GM19035 (cell line): ENCODE measurements at regions not wholly inside any gene's neighbourhood (a gene's known extent, or its start where the extent isn't known, plus 50 kb on each side); places are given as distances from the start of the nearest gene placed in this dataset.

Experiments
- ATAC-seq: cut with Tn5 transposase; IDR thresholded peaks from one replicate; pipeline ENCODE4 v1.9.1; 2021; ENCODE audit not compliant: unreplicated experiment

GRCh38 chr5:34526682-34527305, 129.3 kb upstream of the RAI14 start:
- no peak for ATAC-seq

DNA sequence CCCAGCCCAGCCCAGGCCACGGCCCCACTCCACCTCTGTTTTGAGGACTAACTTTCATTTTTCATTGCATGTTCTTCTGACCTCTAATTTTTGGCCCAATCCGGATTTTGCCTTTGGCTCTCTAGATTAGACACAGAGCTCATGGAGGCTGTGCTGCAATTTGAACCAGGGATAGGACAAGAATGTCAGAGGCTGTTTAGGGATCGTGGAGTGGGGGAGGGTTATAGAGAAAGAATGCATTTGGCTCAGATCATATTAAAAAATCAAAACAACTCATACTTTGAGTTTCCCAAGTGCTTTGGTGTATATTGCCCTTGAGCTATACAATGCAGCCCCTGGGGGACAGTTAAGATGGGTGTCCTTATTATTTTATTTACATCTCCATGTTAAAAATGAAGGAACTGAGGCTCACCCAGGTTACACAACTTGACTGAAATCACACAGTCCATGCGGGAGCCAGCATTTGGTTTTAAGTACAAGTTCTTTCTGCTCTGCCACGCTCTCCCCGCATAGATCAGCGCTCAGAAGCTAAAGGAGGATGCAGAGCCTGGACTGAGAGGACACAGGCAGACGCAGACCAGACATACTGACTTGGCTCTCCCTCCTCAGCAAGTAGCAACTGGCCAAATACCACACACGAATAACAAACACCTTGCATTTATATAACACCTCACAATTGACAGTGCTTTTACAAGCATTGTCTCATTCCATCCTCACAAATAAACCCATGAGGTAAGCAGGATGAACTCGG, 126.4 kb upstream of the RAI14 start:
- no peak for ATAC-seq

GRCh38 chr5:34530637-34531036, 125.5 kb upstream of the RAI14 start:
- ATAC-seq, result no peak

- no peak for ATAC-seq
These were observed 124.3 kb upstream of the RAI14 start for GRCh38 chr5:34531751-34532360.

- peak; percentile 92 for ATAC-seq
These were observed 122.3 kb upstream of the RAI14 start for GRCh38 chr5:34533582-34534522.

DNA sequence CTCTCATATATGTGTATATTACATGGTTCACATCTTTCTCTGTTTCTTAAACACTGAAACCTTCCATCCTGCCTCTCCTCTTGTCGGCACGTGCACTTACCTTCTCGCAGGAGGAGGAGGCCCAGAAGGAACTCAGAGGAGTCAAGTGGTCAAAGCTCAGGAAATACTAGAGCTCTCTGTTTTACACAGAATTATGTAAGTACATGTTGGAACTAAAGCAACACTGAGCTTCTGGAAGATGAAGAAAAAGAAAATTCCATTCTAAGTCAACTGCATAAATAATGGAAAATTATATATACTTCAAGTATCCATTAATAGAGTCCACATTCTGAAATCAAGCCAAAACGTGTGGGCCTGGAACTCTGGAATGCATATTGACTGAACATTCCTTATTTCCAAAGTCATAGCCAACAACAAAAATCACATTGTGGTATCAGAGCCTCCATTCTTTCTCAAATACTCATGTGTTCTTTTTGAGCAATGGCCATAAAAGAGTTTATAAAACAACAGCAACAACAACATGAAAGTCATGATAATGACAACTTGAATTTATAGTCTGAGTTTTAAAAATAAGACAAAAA, 121.5 kb upstream of the RAI14 start:
- ATAC-seq, result no peak

GRCh38 chr5:34535433-34535832, 120.7 kb upstream of the RAI14 start:
- no peak for ATAC-seq

DNA sequence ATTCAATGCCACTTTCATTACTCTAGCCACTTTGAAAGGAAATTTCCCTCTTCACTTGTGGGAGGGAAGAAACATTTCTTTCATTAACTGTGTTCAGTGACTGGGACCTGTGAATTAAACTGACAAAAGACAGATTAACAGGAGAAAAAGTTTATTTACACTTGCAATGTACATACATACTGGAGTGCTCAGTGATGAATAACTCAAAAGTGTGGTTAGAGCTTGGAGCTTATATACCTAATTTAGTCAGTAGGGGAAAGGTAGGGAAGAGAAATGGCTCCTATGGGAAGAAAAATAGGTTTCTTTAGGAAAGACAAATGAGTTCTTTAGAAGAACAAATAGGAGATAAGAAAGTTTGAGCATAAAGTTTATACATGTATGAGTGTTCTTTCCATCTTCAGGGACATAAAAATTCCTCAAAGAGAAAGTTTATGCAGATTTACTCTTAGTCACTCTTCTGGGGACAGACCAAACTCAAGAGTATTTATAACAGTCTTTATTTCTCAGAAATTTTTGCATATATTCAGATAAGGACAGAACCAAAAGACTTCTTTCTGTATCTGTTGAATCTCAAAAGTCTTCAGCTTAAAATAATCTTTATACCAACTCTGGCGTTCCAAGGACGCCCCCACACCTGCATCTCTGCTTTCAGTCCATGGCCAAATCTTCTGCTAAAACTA, 120.0 kb upstream of the RAI14 start:
- ATAC-seq, result no peak

GRCh38 chr5:34536699-34537098, 119.4 kb upstream of the RAI14 start:
- no peak for ATAC-seq

DNA sequence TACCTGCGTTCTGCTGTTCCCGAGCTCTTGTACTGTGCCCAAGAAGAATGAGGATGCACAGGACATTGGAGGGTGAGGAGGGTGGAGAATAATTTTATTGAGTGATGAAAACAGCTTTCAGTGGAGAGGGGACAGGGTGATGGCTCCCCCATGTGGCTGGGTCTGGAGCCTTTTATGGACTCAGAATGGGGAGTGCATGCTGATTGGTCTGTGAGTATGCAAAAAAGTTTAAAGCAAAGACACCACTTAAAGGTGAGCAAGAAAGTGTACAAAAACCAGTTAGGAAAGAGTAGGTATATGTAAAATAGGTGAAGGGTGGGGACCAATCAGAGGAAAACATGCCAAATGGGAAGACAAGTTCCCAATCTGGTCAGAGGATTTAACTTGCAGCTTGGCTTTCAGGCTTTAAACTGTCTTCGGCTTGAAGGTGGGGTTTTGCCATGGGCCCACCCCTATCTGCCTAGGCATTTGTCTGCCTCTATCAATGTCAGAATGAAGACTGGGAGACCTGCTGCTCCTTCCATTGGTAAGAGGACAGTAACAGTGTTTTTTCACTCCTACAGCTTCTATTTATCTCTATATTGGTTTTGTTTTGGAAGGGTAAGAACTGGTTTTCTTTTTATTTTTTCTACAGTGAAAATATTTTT, 118.0 kb upstream of the RAI14 start:
- no peak for ATAC-seq

DNA sequence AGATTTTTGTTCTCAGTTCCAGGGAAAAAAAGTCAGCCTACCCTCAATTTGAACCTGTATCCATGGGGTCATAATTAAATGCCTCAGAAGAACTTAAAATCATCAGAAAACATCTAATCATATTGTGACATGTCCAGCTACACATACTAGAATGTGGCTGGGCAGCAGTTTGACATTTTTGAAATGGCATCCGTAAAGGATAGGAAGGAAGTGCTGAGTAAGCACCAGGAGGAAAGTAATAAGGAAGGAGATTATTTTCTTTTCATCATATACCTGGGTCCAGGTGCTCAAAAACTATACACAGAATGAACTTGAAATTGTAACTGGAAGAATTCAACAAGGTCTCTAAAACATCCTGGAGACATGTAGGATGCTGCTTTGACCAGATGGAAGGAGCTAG, 116.9 kb upstream of the RAI14 start:
- no peak for ATAC-seq

DNA sequence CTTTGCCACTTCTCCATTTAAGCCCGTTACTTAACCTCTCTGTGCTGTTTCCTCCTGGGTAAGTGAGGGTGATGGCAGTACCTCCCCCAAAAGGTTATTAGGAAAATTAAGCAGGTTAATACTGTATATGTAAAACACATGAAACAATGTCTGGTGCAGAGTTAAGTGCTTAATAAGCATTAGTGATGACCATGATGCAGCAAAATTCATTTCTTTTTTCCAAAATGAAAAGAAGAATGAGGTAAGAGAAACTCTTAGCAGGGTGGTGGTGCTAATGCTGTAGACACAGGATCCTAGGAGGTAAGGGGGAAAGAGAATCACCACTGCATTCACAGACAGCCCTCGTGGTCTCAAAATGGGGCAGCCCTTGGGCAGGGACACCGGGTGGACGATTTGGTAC, 115.1 kb upstream of the RAI14 start:
- no peak for ATAC-seq

- no peak for ATAC-seq
These were observed 113.3 kb upstream of the RAI14 start for GRCh38 chr5:34542818-34543217.

DNA sequence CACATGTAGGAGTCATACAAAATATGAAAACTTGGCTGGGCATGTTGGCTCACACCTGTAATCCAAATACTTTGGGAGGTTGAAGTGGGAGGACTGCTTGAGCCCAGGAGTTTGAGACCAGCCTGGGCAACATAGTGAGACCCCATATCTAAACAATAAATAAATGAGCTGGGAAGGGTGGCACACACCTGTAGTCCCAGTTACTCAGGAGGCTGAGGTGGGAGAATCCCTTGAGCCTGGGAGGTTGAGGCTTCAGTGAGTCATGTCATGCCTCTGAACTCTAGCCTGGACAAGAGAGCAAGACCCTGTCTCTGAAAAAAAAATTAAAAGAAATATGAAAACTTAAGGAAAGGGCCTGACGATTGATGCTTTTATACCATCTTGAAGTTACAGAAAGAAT, 112.4 kb upstream of the RAI14 start:
- ATAC-seq, result no peak

GRCh38 chr5:34544403-34544802, 111.7 kb upstream of the RAI14 start:
- no peak for ATAC-seq

DNA sequence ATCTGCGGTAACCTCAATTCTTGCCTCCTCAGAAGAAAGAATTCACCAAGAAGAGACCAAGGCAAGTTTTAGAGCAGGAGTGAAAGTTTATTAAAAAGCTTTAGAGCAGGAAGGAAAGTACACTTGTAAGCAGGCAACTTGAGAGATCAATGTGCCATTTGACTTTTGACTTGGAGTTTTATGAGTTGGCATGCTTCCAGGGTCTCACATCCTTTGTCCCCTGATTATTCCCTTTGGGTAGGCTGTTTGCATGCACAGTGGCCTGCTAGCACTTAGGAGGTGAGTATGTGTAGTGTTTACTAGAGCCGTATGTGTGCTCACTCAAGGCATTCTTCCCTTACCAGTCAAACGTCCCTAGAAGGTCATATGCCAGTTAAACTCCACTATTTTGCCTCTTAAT, 111.0 kb upstream of the RAI14 start:
- no peak for ATAC-seq

- no peak for ATAC-seq
These were observed 110.5 kb upstream of the RAI14 start for GRCh38 chr5:34545626-34546025.

DNA sequence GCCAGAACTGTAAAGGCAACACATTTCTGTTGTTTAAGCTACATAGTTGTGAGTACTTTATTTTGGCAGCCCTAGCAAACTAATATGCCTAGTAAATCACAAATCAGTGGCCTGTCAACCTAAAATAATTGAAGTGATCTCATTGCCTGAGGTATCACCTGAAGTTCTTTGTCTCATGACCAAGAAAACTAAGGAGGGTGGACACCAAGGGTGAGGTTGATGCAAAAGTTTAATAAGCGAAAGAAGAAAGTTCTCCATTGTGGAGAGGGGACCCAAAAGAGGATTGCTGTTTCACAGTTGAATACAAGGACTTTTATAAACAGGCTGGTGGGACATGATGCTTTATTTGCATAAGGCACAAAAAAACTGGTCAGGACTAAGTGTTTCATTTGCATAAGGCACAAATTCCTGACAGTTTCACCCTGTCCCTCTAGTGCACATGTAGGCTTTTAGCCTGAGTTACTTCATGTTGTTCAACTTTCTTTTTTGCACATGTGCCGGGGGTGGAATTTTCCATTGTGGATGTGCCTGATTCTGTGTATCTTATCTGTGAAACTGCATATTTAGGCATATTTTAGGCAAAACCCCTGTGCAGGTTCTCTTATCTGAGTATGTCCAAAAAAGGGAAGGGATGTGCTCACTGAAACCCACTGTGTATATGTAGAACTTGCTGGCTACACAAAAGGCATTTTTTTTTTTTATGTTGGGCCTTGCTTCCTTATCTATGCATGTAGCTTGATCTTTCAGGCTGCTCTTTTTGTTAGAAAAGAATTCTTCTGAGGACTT, 108.6 kb upstream of the RAI14 start:
- ATAC-seq, result no peak

DNA sequence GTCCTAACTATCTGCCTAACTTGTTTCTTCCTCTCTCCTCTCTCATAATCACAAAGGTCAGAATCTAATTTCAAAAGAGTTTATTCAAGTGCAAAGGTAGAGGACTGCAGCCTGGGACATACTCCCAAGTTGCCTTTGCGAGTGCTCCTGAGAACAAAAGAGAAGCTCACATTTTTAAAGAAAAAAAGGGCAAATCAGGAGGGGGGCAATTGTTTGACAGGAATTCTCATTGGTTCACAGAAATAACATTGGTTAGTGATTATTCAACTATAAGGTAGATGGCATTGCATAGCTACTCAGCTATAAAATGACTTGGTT, 108.1 kb upstream of the RAI14 start:
- ATAC-seq, result no peak
